Occipital lobe (tissue), 1 donor: ENCODE measurements at regions not wholly inside any gene's neighbourhood (a gene's known extent, or its start where the extent isn't known, plus 50 kb on each side); places are given as distances from the start of the nearest gene placed in this dataset.
"Not testable (repeated sequence)": the region's sequence is repeated elsewhere in the genome, so short reads cannot be mapped to it uniquely, and the experiment has no call there.

Experiments
- DNase-seq: peaks from one replicate; lab custom pipeline; 2025; lab: John Stamatoyannopoulos, UW

DNA sequence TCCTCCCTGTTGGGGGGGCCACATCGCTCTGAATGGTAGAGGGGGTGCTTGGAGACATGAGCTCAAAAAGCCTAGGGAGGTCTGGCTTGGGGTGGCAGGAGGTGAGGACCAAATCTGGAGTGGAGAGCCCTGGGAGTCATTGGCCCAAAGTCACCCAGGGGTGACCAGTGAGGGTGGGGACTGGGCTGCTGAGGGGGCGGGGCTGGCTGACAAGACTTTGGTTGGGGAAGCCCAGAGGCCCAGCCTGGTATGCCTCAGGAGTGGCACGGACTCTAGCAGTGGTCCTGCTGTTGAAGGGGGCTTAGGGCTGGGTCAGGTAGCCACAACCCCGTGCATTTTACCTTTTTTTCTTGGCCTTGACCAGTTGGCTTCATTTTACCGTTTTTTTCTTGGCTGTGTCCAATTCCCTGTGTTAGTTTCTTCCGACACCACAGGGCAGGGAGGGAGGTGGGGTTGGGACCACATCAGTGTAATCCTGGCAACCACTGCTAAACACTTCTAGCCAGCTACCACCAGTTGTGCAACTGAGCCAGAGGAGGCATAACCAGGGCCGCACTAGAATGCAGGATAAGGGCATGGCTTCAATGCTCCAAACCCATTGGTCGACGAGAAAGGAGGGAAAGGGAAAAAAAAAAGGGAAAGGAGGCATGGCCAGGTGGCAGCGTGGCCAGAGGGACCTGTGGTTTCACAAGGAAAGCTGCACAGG, 105.3 kb upstream of the C2CD4B start:
- DNase-seq, result no peak

GRCh38 chr15:62272290-62272689, 107.2 kb upstream of the C2CD4B start:
- no peak for DNase-seq

DNA sequence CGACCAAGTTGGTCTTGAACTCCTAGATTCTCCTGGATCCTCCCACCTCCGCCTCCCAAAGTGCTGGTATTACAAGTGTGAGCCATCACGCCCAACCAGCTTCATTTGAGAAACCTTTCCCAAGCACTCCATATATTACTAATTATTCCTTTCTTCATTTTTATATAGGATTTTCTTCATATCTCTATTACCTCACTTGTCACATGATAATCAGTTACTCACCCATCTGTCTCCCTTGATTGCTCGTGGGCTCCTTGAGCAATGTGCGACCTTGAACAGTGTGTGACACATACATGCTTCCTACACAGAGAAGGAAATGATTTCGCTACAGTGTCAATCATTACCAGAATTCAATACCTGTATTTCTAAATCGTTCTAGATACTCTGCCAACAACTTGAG, 110.7 kb upstream of the C2CD4B start:
- DNase-seq, result no peak

GRCh38 chr15:62277816-62278394, 112.8 kb upstream of the C2CD4B start:
- DNase-seq, result no peak

DNA sequence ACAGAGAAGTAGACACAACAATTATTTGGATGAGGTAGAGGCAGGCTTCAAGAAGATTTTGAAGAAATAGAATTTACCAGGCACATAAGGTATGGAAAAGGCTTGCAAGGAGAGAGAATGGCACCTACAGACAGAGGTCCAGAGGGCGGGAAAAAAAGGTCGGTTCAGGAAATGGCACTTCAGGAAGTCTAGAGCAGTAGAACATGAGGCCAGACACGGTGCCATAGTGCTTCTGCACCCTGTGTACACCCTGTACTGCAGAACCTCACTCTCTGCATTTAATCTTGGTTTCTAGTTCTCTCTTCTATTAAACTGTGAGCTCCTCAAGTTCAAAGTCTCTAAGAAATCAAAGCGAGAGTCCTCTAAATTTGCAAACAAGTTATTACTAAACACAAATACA, 113.4 kb upstream of the C2CD4B start:
- no peak for DNase-seq

- DNase-seq, result no peak
These were observed 114.0 kb upstream of the C2CD4B start for GRCh38 chr15:62279041-62279440.

DNA sequence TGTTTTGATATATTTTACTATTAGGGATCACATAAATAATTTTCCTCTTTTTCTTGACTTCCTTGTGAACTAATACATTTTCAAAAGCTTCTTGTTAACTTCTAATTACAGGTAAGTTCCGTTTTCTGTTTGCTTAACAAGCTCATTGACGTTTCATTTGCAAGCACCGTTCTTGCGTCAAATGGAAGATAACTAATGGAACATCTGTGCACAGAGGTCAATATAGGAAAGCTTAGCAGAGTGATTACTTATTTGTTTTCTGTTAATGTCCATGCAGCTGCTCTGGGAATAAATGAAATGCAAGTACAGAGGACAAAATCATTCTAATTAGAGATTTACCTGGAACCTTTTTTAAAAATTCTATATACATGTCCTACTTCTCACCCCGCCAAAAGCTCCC, 115.5 kb upstream of the C2CD4B start:
- DNase-seq, result no peak

- DNase-seq, result not testable (repeated sequence)
These were observed 116.7 kb upstream of the C2CD4B start for GRCh38 chr15:62281801-62282200.

DNA sequence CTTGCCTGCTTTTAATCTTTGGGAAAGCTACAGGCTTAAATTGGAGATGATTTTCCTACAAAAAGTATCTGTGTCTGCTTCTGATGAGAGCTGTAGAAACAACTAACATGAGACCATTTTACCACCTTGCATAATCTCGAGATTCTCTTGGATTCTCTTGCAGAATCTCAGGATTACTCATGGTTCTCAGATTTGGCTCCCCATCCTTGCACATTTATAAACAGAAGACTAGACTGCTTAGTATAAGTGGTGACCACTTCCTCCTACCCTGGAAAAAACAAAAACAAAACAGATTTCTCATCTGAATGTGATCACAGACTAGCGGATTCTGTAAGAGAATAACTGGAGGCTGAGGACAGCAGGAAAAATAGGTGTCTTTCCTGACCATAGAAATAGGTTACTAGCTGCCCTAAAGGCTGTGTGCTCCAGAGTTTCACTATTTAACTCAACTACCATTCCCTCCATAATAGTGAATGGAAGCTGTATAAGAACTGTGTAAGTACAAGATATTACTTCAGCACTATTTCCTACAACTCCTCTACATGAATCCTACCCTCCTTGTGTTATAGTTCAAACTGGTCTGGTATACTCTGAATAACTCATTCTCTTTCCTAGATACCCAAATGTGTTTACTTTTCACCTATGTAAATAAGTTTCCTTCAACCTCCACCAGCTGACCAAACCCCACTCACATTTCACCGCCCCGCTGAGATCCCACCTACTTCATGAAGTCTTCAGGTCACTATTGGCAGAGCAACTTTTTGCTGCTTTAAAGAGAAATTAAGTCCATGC, 122.2 kb upstream of the C2CD4B start:
- DNase-seq, result no peak

- DNase-seq, result no peak
These were observed 123.4 kb upstream of the C2CD4B start for GRCh38 chr15:62288361-62289017.

DNA sequence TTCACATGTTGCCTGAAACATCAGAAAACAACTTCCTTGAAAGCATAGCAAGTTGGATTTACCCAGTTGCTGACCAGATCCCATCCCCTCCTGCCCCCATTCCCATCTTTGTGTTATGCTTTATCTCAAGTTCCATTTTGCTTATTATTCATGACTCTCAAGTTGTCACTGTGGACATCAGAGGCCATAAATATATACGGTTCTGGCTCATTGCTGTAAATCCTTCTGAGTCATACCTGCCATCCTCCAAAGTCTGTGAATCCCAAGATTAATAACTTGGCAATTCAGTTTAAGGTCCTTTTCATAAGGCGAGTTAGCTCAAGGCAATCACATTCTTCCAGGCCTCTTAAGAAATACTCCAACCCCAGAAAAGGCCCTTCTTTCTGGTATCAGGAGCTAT, 126.2 kb upstream of the C2CD4B start:
- no peak for DNase-seq

DNA sequence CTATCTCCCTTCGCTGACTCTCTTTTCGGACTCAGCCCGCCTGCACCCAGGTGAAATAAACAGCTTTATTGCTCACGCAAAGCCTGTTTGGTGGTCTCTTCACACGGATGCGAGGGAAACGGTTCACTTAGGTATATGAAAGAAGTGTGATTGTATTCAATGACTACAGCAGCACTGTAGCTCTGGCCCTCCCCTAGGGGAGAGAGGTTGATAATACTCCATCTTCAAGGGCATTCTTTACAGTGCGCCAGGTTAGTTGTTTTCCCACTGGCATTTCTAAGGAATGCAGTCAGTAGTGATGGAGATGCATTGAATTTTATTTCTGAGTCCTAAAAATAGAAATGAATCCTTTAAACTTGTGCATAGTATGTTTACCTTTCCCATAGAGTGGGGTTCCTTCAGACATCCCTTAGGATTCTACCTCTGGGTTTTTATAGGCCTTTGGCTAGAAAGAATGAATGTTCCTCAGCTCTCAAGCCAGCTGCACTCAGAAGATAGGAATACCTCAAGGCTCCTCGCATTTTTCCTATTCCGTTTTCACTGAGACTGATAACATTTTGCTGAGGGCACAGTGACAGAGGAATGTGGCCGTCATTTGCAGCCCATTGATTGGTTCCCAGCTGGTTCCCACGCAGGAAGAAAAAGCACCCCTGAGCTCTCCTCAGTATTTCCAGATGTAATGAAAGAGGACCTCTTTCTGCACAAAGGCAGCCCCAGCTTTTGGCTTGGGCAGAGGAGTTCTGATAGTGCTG, 131.8 kb upstream of the C2CD4B start:
- no peak for DNase-seq

DNA sequence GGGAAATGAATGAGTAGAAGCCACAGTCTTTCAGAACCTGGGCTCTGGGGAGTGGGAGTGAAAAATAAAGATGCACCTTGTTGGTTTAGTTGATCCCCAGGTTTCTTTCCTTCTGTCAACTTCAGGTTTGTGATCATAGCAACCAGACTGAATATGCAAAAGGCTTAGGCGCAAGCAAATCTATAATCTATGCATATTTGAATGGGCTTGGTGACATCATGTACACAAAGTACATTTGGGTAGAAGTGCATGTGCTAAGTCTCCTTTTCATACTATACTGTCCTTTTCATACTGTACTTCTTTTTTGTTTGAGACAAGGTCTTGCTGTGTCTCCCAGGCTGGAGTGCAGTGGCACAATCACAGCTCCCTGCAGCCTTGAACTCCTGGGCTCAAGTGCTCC, 132.4 kb upstream of the C2CD4B start:
- no peak for DNase-seq

DNA sequence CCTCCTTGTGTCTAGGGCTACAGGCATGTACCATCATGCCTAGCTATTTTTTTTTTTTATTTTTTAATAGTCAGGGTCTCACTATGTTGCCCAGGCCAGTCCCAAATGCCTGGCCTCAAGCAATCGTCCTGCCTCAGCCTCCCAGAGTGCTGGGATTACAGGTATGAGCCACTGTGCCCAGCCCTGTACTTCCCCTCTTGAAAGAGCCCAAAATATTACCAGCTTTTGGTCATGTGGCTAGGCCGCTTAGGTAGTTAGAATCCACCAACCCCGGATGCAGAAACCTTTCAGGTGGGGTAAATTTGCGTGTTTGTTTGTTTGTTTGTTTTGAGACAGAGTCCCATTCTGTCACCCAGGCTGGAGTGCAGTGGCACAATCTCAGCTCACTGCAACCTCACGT, 132.8 kb upstream of the C2CD4B start:
- no peak for DNase-seq

- no peak for DNase-seq
These were observed 133.7 kb upstream of the C2CD4B start for GRCh38 chr15:62298811-62299210.

DNA sequence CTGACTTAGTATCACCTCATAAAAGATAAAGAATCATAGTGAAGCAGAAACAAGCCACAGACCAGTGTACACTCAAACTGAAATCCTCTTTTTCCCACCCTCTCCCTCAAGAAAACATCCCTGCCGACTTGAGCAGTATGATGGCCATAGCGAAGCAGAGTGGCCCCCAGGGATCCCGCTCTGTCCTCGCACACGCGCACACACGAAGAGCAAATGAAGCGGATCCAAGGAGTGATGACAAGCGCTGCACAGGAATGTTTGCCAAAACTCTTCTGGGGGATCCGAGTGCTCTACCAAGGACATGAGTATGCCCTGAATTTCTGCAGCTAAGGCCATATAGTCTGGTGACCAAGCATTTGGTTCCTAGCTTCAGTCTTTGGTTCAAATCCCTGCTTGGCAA, 134.5 kb upstream of the C2CD4B start:
- no peak for DNase-seq

DNA sequence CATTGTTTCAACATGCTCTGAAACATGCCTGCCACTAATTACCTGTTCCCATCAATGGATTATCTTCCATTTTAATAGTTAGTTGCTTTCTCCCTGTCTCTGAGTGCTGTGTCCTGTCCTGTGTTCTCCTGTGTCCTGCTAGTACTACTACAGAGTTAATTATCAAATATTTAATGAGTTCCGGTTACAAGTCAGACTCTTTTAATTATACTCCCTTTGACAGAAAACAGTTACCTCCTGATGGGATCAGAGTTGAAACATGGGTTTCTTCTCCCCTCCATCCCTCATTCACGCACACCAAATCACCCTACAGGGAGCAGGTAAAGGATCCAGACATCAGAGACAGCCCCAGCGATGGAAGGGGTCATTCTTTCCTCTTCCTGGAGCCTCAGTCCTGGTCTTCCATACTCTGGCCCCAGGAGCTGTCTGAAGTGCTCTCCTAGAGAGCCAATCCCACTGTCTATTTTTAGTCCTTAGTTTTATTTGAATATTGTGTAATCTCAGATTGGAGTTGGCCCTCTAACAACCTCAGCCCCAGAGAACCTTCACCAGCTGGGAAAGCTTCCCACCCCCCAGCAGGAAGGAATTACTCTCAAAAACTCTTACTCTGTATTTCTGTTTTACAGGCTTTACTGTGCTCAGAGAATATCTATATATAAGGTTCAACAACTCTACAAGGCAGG, 137.0 kb upstream of the C2CD4B start:
- no peak for DNase-seq

DNA sequence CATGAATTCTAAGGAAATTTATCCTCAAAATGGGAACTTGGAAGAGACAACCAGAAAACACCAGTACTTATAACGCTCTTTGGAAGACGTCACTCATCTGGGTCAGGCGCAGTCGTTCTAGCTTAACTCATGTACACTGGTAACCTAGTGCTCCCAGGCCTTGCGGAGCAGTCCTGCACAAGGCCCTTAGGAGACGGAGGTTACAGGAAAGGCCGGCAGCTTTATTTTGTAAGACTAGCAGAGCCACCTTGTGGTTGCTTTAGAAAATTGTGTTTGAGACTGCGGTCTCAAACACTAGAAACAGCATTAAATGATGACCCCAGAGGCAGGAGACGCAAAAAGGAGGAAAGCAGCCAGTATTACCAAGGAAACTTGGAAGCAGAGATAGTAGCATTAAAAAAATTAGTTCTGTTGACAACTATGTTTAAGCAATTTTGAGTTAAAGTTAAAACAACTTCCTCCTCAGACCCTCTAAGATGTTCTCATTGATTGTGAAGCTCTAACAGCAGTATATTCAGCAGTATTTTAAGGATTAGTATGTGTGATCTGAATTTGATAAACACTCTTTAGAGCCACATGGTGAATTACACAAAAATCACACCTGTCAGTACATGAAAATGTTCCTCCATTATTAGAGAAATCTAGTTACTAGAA, 141.9 kb upstream of the C2CD4B start:
- DNase-seq, result no peak

DNA sequence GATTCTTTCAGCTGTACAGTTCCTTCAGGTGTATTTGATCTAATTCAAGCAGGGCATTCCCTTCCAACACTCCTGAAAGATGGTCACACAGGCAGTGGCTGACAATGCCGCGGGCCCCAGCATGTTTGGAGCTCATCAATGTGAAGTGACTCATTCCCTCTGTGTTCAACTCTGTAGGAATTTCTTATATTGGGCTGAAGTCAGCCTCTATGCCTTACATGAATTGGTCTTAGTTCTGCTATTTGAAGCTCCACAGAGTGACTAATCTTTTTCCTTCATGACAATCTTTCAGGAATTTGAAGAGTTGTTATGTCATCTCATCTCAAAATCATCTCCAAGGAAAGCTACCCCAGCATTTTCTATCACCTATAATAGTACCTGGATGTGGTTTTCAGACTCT, 142.5 kb upstream of the C2CD4B start:
- DNase-seq, result no peak

DNA sequence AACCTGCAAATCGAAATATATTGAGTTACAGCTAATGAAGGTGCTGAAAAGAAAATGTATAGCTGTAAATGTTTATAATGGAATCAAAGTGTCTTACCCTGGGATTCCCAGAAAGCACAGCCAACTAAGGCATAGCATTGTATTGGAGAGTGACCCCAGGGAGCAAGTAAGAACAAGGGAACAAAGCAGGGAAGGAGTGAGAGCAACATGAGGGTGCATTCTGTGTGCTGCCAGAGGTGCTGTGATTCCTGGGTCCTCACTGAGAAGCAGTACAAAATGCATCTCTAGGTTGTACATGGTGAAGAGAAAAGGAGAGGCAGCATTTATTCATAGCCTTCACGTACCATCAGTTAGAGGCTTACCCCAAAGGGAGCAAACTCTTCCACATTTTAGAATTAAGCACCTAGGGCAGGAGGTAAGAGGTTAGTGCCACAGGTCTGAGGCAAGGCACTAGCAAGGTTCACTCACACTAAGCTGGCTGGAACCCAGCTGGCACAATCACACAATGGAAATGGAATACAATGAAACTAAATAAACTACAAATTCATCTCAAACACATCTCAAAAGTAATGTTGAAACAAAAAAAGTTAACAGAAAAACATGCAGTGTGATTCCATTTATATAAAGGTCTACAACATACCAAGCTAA, 151.5 kb upstream of the C2CD4B start:
- no peak for DNase-seq
